GM23248 (cell line): ENCODE measurements at regions not wholly inside any gene's neighbourhood (a gene's known extent, or its start where the extent isn't known, plus 50 kb on each side); places are given as distances from the start of the nearest gene placed in this dataset.

ENCODE experiments used
- DNase-seq: peaks from one replicate; pipeline ENCODE4 v3.0.0-alpha.2; 2015
- H2AFZ ChIP-seq: fragments of 200-600 bp; sonication (generic); 2 replicates; pipeline ENCODE4 v1.6.1; 2016; ENCODE audit warnings: antibody characterized with exemption
- H3F3A ChIP-seq: fragments of 200-600 bp; sonication (generic); 2 replicates; pipeline ENCODE4 v1.6.1; 2016; ENCODE audit warnings: mild to moderate bottlenecking, antibody characterized with exemption, mixed run types; ENCODE audit not compliant: insufficient read depth
- H3K27ac ChIP-seq: fragments of 200-600 bp; sonication (generic); 2 replicates; pipeline ENCODE4 v1.5.1; 2016; ENCODE audit warnings: mild to moderate bottlenecking
- H3K27me3 ChIP-seq: fragments of 200-600 bp; sonication (generic); replicated peaks from 2 replicates; pipeline ENCODE4 v1.6.1; 2016; ENCODE audit warnings: mild to moderate bottlenecking; ENCODE audit not compliant: insufficient read depth
- H3K36me3 ChIP-seq: fragments of 200-600 bp; sonication (generic); 2 replicates; pipeline ENCODE4 v1.6.1; 2016; ENCODE audit warnings: low read depth, mild to moderate bottlenecking
- H3K4me1 ChIP-seq: fragments of 200-600 bp; sonication (generic); 2 replicates; pipeline ENCODE4 v1.6.1; 2016; ENCODE audit warnings: mild to moderate bottlenecking; ENCODE audit not compliant: insufficient read depth
- H3K4me2 ChIP-seq: fragments of 200-600 bp; sonication (generic); one replicate; pipeline ENCODE4 v1.6.1; 2016; ENCODE audit warnings: mild to moderate bottlenecking; ENCODE audit not compliant: unreplicated experiment
- H3K4me3 ChIP-seq: fragments of 200-600 bp; sonication (generic); 2 replicates; pipeline ENCODE4 v1.5.1; 2016; ENCODE audit warnings: mild to moderate bottlenecking
- H3K79me2 ChIP-seq: fragments of 200-600 bp; sonication (generic); 2 replicates; pipeline ENCODE4 v1.6.1; 2016; ENCODE audit warnings: mild to moderate bottlenecking; ENCODE audit not compliant: insufficient read depth
- H3K9ac ChIP-seq: fragments of 200-600 bp; sonication (generic); 2 replicates; pipeline ENCODE4 v1.6.1; 2016; ENCODE audit warnings: mild to moderate bottlenecking
- H3K9me2 ChIP-seq: fragments of 200-600 bp; sonication (generic); 2 replicates; pipeline ENCODE4 v1.6.1; 2016; ENCODE audit warnings: mixed run types, mild to moderate bottlenecking, moderate library complexity; ENCODE audit not compliant: insufficient read depth
- H3K9me3 ChIP-seq: fragments of 200-600 bp; sonication (generic); one replicate; pipeline ENCODE4 v1.6.1; 2017; ENCODE audit warnings: low read depth
- H4K20me1 ChIP-seq: fragments of 200-600 bp; sonication (generic); 2 replicates; pipeline ENCODE4 v1.6.0; 2016; ENCODE audit not compliant: insufficient read depth
- EZH2 ChIP-seq: fragments of 200-600 bp; sonication (generic); IDR thresholded peaks from 2 replicates; pipeline ENCODE4 v1.6.1; 2018; ENCODE audit warnings: antibody characterized with exemption, mild to moderate bottlenecking; ENCODE audit not compliant: insufficient read depth, poor library complexity, severe bottlenecking
- EZH2phosphoT487 ChIP-seq: fragments of 200-600 bp; sonication (generic); IDR thresholded peaks from 2 replicates; pipeline ENCODE4 v1.6.1; 2018; ENCODE audit warnings: antibody characterized with exemption, moderate library complexity, mild to moderate bottlenecking, low read depth; ENCODE audit not compliant: insufficient read depth
- WGBS, 2 experiments: methylation state at CpG; one replicate each; pipeline ENCODE4 v1.1.6; 2015 to 2017; ENCODE audit warnings: low lambda C conversion rate in 2 of 2, low coverage in 1 of 2; ENCODE audit errors: missing lambda C conversion rate in 2 of 2; 5-methylcytosine and 5-hydroxymethylcytosine counted together
- in situ Hi-C: fragments of 300-500 bp; cut with MboI; formaldehyde crosslinking; loops from 2 replicates; pipeline ENCODE4 v1.15.0; 2020

GRCh38 chr12:116687888-116688287 is 50.0 kb downstream of the SPRING1 start:
- Histone ChIP-seq H2AFZ (no peak overlapping the region), H3K27me3 (peaks cover 15% of the 10 kb centered on the region), H3K9ac (no peak overlapping the region), H3K4me3 (no peak overlapping the region), H4K20me1 (no peaks in the 10 kb centered on the region), H3K4me1 (no peaks in the 10 kb centered on the region), H3K79me2 (no peaks in the 10 kb centered on the region), H3K36me3 (no peaks in the 10 kb centered on the region), H3F3A (no peaks in the 10 kb centered on the region), H3K9me2 (no peaks in the 10 kb centered on the region), H3K27ac (no peak overlapping the region), H3K4me2 (no peak overlapping the region), H3K9me3 (no peaks in the 10 kb centered on the region)
- in situ Hi-C loops, result no loop called here
- WGBS, 2 experiments, result 54 to 62% methylated on average over 11 of the region's 11 CpGs
- DNase-seq, result peak; percentile 48
- no peak for TF ChIP-seq EZH2
- no peak for TF ChIP-seq EZH2phosphoT487

- no peaks in the 10 kb centered on the region for H3K79me2 ChIP-seq
- H3K9ac ChIP-seq, result no peak overlapping the region
- H3K4me2 ChIP-seq, result no peak overlapping the region
- WGBS, 2 experiments, result 15 to 20% methylated on average over 3 of the region's 3 CpGs
- no peak overlapping the region for H2AFZ ChIP-seq
- no peaks in the 10 kb centered on the region for H3K4me1 ChIP-seq
- H3F3A ChIP-seq, result no peaks in the 10 kb centered on the region
- no peaks in the 10 kb centered on the region for H3K9me3 ChIP-seq
- H4K20me1 ChIP-seq, result no peaks in the 10 kb centered on the region
- no peaks in the 10 kb centered on the region for H3K9me2 ChIP-seq
- no peak for DNase-seq
- in situ Hi-C loops, result no loop called here
- 0 out of 2 replicates have a peak, but pooled peaks cover 7% of the 10 kb centered on the region for H3K27me3 ChIP-seq
- H3K27ac ChIP-seq, result no peak overlapping the region
- H3K36me3 ChIP-seq, result no peaks in the 10 kb centered on the region
- H3K4me3 ChIP-seq, result no peak overlapping the region
- TF ChIP-seq EZH2, result no peak
- TF ChIP-seq EZH2phosphoT487, result no peak
Observed at GRCh38 chr12:116684891-116685290, 53.0 kb downstream of the SPRING1 start.

- TF ChIP-seq EZH2, result no peak
- no peak for TF ChIP-seq EZH2phosphoT487
- H3K36me3 ChIP-seq, result no peaks in the 10 kb centered on the region
- WGBS, 2 experiments, result 71 to 78% methylated on average over 4 of the region's 4 CpGs
Observed at GRCh38 chr12:116677202-116677661, 60.6 kb downstream of the SPRING1 start.

DNA sequence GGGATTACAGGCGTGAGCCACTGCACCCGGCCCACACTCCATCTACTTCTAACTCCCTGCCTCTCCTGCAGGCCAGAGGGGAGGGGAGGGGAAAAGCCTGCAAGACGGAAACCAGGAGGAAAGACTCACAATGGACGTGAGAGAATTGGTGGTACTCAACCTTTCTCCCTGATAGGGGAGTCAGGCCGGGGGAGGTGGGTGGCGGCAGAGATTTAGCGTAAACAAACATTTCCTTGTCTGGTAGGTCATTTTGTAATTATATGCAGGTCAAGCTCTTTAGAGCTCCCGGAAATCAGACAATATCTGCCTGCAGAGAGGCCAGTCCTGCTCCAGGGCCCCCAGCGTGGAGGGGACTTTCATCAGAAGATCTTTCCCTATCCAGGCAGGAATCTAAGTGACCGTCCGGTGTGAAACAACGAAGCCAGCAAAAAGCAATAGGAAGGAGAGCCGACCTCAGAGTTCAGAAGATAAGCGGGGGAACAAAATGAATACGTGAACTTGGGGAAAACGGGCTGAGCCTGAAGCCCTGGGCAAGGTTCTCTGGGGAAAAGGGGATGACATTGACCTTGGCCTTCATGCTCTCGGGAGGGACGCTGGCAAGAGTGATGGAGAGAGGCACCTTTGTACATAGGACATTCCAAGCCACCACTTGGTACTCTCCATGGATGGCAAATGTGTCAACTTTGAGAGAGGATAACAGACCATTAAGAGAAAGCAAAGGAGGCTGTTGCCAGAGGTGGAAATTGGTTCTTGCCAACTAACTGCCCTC is 62.3 kb downstream of the SPRING1 start:
- no peak overlapping the region for H2AFZ ChIP-seq
- H3K79me2 ChIP-seq, result no peaks in the 10 kb centered on the region
- H3K4me3 ChIP-seq, result no peak overlapping the region

More at GRCh38 chr12:116677202-116677661, 60.6 kb downstream of the SPRING1 start:
- H3K4me3 ChIP-seq, result no peak overlapping the region
- H4K20me1 ChIP-seq, result no peaks in the 10 kb centered on the region
- H3F3A ChIP-seq, result no peaks in the 10 kb centered on the region
- H3K9me2 ChIP-seq, result no peaks in the 10 kb centered on the region
- H3K4me1 ChIP-seq, result no peaks in the 10 kb centered on the region
- H3K27me3 ChIP-seq, result no peaks in the 10 kb centered on the region
- no peak overlapping the region for H3K27ac ChIP-seq
- no peak for DNase-seq
- H3K79me2 ChIP-seq, result no peaks in the 10 kb centered on the region
- in situ Hi-C loops, result no loop called here
- no peak overlapping the region for H3K9ac ChIP-seq
- H3K9me3 ChIP-seq, result no peaks in the 10 kb centered on the region
- no peak overlapping the region for H2AFZ ChIP-seq
- no peak overlapping the region for H3K4me2 ChIP-seq

More for the DNA sequence above, 62.3 kb downstream of the SPRING1 start:
- WGBS, 2 experiments, result 87 to 89% methylated on average over 18 of the region's 18 CpGs
- Histone ChIP-seq H3K36me3 (no peaks in the 10 kb centered on the region), H3K27ac (no peak overlapping the region), H3K4me2 (no peak overlapping the region), H3K27me3 (no peaks in the 10 kb centered on the region), H3F3A (no peaks in the 10 kb centered on the region), H4K20me1 (no peaks in the 10 kb centered on the region), H3K9ac (no peak overlapping the region), H3K9me2 (no peaks in the 10 kb centered on the region), H3K4me1 (no peaks in the 10 kb centered on the region), H3K9me3 (no peaks in the 10 kb centered on the region)
- TF ChIP-seq EZH2, result no peak
- no peak for TF ChIP-seq EZH2phosphoT487
- DNase-seq, result no peak
- in situ Hi-C loops, result no loop called here
